Breast epithelium (tissue), 3 donors: ENCODE measurements at regions not wholly inside any gene's neighbourhood (a gene's known extent, or its start where the extent isn't known, plus 50 kb on each side); places are given as distances from the start of the nearest gene placed in this dataset.

Experiments used
- CTCF ChIP-seq, 3 donors: fragments of 450-650 bp; IDR thresholded peaks; one replicate each; pipeline ENCODE4 v1.5.1; 2016 to 2017; ENCODE audit warnings: antibody characterized with exemption in 3 of 3, mild to moderate bottlenecking in 3 of 3, moderate library complexity in 3 of 3
- POLR2A ChIP-seq: fragments of 450-650 bp; IDR thresholded peaks from one replicate; pipeline ENCODE4 v1.6.1; 2016; ENCODE audit warnings: antibody characterized with exemption, mild to moderate bottlenecking, moderate library complexity
- POLR2AphosphoS5 ChIP-seq, 3 donors: sonication (generic); formaldehyde crosslinking; IDR thresholded peaks; one replicate each; pipeline ENCODE4 v1.6.1; 2017; ENCODE audit warnings: antibody characterized with exemption in 3 of 3

GRCh38 chr1:14365301-14365988 lies 233.0 kb upstream of the KAZN start:
- TF ChIP-seq POLR2AphosphoS5 (IDR thresholded peaks at IDR 0.05) (peak in 1 of 3 donors; percentile 31), CTCF (IDR thresholded peaks at IDR 0.05) (no peak), POLR2A (no peak)
